Right lobe of liver (tissue), 6 donors: ENCODE measurements at regions not wholly inside any gene's neighbourhood (a gene's known extent, or its start where the extent isn't known, plus 50 kb on each side); places are given as distances from the start of the nearest gene placed in this dataset.
A peak's percentile ranks its signal among the peaks of the same experiment; 100 is the strongest.

Experiments used
- ATAC-seq, 4 donors: fragments of 200-7000 bp; cut with Tn5 transposase; one replicate each; pipeline ENCODE4 v1.9.1; 2020; ENCODE audit warnings: mild to moderate bottlenecking in 4 of 4, moderate library complexity in 4 of 4
- DNase-seq, 3 donors: peaks; one replicate each; pipeline ENCODE4 v3.0.0-alpha.2; 2020
- H3K27ac ChIP-seq, 3 donors: fragments of 200-600 bp; one replicate each; pipeline ENCODE4 v1.8.0; 2022
- H3K27me3 ChIP-seq, 2 donors: fragments of 200-600 bp; one replicate each; pipeline ENCODE4 v1.8.0; 2022
- H3K36me3 ChIP-seq, 4 donors: fragments of 200-600 bp; sonication (generic) in 1 of 4; one replicate each; pipeline versions ENCODE4 v1.5.1 to v1.8.0; 2017 to 2022; ENCODE audit warnings: control low read depth in 1 of 4
- H3K4me1 ChIP-seq, 4 donors: fragments of 200-600 bp; sonication (generic) in 1 of 4; one replicate each; pipeline versions ENCODE4 v1.5.1 to v1.8.0; 2017 to 2022; ENCODE audit warnings: control low read depth in 1 of 4
- H3K4me3 ChIP-seq, 3 donors: fragments of 200-600 bp; one replicate each; pipeline ENCODE4 v1.8.0; 2022
- H3K9me3 ChIP-seq, 4 donors: fragments of 200-600 bp; sonication (generic) in 1 of 4; one replicate each; pipeline versions ENCODE4 v1.5.1 to v1.8.0; 2017 to 2022; ENCODE audit warnings: control low read depth in 1 of 4
- CTCF ChIP-seq, 4 donors: fragments of 200-600 bp in 3 of 4; fragments of 450-650 bp in 1 of 4; IDR thresholded peaks; one replicate each; pipeline versions ENCODE4 v1.5.1 to v1.8.0; 2016 to 2022; ENCODE audit warnings: antibody characterized with exemption in 4 of 4, mild to moderate bottlenecking in 2 of 4
- POLR2A ChIP-seq: fragments of 450-650 bp; IDR thresholded peaks from one replicate; pipeline ENCODE4 v1.6.1; 2017; ENCODE audit warnings: antibody characterized with exemption, mild to moderate bottlenecking
- WGBS: methylation state at CpG from one replicate; pipeline ENCODE4 v1.1.6; 2018; ENCODE audit warnings: low coverage, low lambda C conversion rate; ENCODE audit not compliant: insufficient coverage; ENCODE audit errors: missing lambda C conversion rate; 5-methylcytosine and 5-hydroxymethylcytosine counted together
- intact Hi-C, 2 donors: fragments of 100-400 bp; cut with DNase I; formaldehyde crosslinking; loops; one replicate each; pipeline versions ENCODE4 v1.11.2 to v1.14.1; 2022
- donor health status: DM: no; HTN: yes; CAD: no.
- donor health status: DM: no; HTN: no; CAD: no.
- donor health status: DM: no; HTN: no; CAD: no.
- donor health status: DM: no; HTN: yes; CAD: no.
- donor health status: DM: no; HTN: yes; CAD: no.

DNA sequence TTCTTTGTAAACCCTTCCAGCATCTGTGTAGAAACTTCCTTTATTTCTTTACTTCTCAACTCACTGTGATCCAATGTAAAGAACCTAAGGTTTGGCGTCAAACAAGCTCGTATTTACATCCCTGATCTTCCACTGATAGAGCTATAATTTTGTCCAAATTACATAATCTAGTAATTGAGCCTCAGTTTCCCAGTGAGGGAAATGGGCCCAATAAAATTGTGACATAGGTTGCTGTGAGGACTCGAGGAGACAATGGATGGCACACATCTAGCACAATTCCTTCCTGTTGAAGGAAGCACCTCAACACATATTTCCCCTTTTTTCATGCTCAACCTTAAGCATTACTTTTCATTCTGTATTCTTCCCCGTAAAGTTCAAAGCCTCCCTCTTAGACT is 193.3 kb upstream of the BMPER start:
- intact Hi-C loops: no loop called here
- Histone ChIP-seq H3K27me3 (no peaks in the 10 kb centered on the region), H3K4me1 (peaks cover 0 to 11% (median 0%) of the 10 kb centered on the region in 4 donors), H3K36me3 (no peaks in the 10 kb centered on the region), H3K27ac (no peak overlapping the region), H3K4me3 (no peak overlapping the region), H3K9me3 (no peaks in the 10 kb centered on the region)
- ATAC-seq: no peak
- DNase-seq: no peak
- TF ChIP-seq CTCF (IDR thresholded peaks at IDR 0.05) (no peak), POLR2A (no peak)
- WGBS: 73% methylated on average over 4 of the region's 4 CpGs

DNA sequence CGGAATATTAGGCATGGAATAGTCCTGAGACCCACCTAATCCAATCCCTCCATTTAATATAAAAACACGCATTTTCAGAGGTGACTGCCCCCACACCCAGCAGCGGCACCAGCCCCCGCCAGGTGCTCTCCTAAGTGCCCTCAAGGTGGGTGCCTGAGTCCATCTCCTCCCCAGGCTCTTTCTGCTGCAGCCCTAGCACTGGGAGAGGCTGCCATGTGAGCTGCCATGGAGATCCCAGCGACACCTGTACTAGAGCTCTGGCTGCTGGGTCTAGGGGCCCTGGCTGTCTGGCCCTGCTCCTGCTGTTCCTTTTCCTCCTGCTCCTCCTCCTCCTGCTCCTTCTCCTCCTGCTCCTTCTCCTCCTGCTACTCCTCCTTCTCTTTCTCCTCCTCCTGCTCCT is 191.1 kb upstream of the BMPER start:
- no peak for TF ChIP-seq POLR2A
- no peak for TF ChIP-seq CTCF (IDR thresholded peaks at IDR 0.05)
- Histone ChIP-seq H3K4me1 (peaks cover 0 to 11% (median 0%) of the 10 kb centered on the region in 4 donors), H3K36me3 (no peaks in the 10 kb centered on the region), H3K27me3 (no peaks in the 10 kb centered on the region), H3K9me3 (no peaks in the 10 kb centered on the region), H3K4me3 (no peak overlapping the region), H3K27ac (no peak overlapping the region)
- intact Hi-C loops: no loop called here
- DNase-seq (no peak), ATAC-seq (no peak)
- 97% methylated on average over 5 of the region's 5 CpGs for WGBS

- peak; percentile 48 to 69 (median 60) for ATAC-seq
Measured at GRCh38 chr7:33716581-33717477, 188.5 kb upstream of the BMPER start.

DNA sequence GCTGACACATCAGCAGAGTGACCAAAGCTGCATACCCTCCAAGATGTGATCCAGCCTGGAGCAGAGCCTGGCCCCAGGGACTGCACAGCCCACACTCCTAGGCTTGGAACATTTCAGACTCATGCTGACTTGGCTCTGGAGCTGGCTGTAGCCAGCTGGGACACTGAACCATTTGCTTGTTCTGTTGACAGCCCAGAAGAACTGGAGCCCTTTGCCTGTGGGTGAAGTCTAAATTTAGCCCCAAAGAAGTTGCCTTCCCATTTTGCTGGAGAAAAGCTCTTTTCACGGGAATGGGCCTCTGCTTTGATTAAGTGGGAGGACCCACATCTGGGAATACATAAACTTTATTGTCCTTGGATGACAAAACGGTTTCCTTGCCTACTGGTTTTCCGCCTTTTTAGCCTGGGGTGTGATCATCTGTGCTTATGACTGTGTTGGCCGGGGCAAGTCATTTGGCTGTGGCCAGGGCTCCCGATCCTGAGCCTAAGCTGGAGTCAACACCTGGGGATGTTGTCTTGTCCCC is 186.2 kb upstream of the BMPER start:
- no peak overlapping the region for H3K27ac ChIP-seq
- DNase-seq (no peak), ATAC-seq (peak in 2 of 4 donors; percentile 27 to 34)
- H3K27me3 ChIP-seq: no peaks in the 10 kb centered on the region
- H3K4me1 ChIP-seq: no peaks in the 10 kb centered on the region
- intact Hi-C loops: no loop called here
- no peak for TF ChIP-seq POLR2A
- no peak for TF ChIP-seq CTCF (IDR thresholded peaks at IDR 0.05)
- H3K36me3 ChIP-seq: no peaks in the 10 kb centered on the region
- no peaks in the 10 kb centered on the region for H3K9me3 ChIP-seq
- 71% methylated on average over 2 of the region's 5 CpGs for WGBS
- no peak overlapping the region for H3K4me3 ChIP-seq

More at GRCh38 chr7:33716581-33717477, 188.5 kb upstream of the BMPER start:
- Histone ChIP-seq H3K4me3 (no peak overlapping the region), H3K4me1 (peaks cover 0 to 4% (median 0%) of the 10 kb centered on the region in 4 donors), H3K36me3 (no peaks in the 10 kb centered on the region), H3K27ac (peak overlapping the region in 1 of 3 donors; percentile 6), H3K9me3 (no peaks in the 10 kb centered on the region), H3K27me3 (no peaks in the 10 kb centered on the region)
- DNase-seq: no peak
- WGBS: 31% methylated on average over 2 of the region's 2 CpGs
- intact Hi-C loops: no loop called here
- TF ChIP-seq POLR2A: no peak
- TF ChIP-seq CTCF (IDR thresholded peaks at IDR 0.05): peak; percentile 66 to 73 (median 68)
